K562 (cell line): ENCODE measurements at regions not wholly inside any gene's neighbourhood (a gene's known extent, or its start where the extent isn't known, plus 50 kb on each side); places are given as distances from the start of the nearest gene placed in this dataset.

Experiments
- ATAC-seq: fragments of 200-7000 bp; cut with Tn5 transposase; 3 replicates; pipeline ENCODE4 v1.9.1; 2020; ENCODE audit warnings: moderate library complexity
- BruUV-seq: library from RNA; stranded (reverse); fragments of 400-500 nt; replicated peaks from 2 replicates; lab custom pipeline; 2021; lab: Mats Ljungman, UMichigan
- CTCF ChIA-PET: fragments of 300-600 bp; formaldehyde crosslinking; extraction: SDS; loops from one replicate; lab custom pipeline; 2021; ENCODE audit warnings: low intra/inter-chr PET ratio; lab: Yijun Ruan, JAX
- POLR2A ChIA-PET: fragments of 300-600, 350-650 bp; sonication (Branson Sonifier 250); formaldehyde crosslinking; extraction: SDS; loops from one replicate; lab custom pipeline; 2021; ENCODE audit warnings: antibody characterized with exemption, inconsistent platforms; lab: Yijun Ruan, JAX
- DNase-seq, 4 experiments: peaks; one replicate each; pipeline versions ENCODE4 v3.0.0 to v3.0.0-alpha.2; 2011 to 2018; ENCODE audit warnings: low spot score in 3 of 4, mixed read lengths in 3 of 4; ENCODE audit errors: extremely low read depth in 1 of 4
- FAIRE-seq: peaks from 2 replicates; lab custom pipeline; 2011; peaks lifted over from hg19 to GRCh38; lab: Jason Lieb, UNC
- H2AFZ ChIP-seq: 2 replicates; pipeline ENCODE4 v1.6.0; 2011; ENCODE audit warnings: low read depth, low read length, control low read depth, inconsistent platforms
- H3K27ac ChIP-seq: fragments of 200-600 bp; 3 replicates; pipeline ENCODE4 v1.8.0; 2011; ENCODE audit warnings: low read depth, mild to moderate bottlenecking, control low read depth, inconsistent platforms, low read length, moderate library complexity, mixed read lengths; ENCODE audit errors: extremely low read depth
- H3K27me3 ChIP-seq, 2 experiments: fragments of 300-600 bp in 1 of 2; 2 replicates in 1 of 2; 3 replicates in 1 of 2; pipeline versions ENCODE4 v1.6.0 to v1.8.0; 2011; ENCODE audit warnings: inconsistent platforms in 2 of 2, low read length in 2 of 2, mild to moderate bottlenecking in 1 of 2, mixed read lengths in 1 of 2, moderate library complexity in 1 of 2; ENCODE audit not compliant: control insufficient read depth in 2 of 2, insufficient read depth in 2 of 2
- H3K36me3 ChIP-seq: fragments of 300-600 bp; 3 replicates; pipeline ENCODE4 v1.8.0; 2011; ENCODE audit warnings: mild to moderate bottlenecking, low read length, inconsistent platforms; ENCODE audit not compliant: control insufficient read depth, insufficient read depth
- H3K4me1 ChIP-seq, 2 experiments: fragments of 200-600 bp in 1 of 2; replicated peaks in 1 of 2; 2 replicates in 1 of 2; 3 replicates in 1 of 2; pipeline versions ENCODE4 v1.5.1 to v1.8.0; 2011; ENCODE audit warnings: inconsistent platforms in 2 of 2, low read length in 2 of 2, mild to moderate bottlenecking in 1 of 2, mixed read lengths in 1 of 2, moderate library complexity in 1 of 2; ENCODE audit not compliant: control insufficient read depth in 2 of 2, insufficient read depth in 2 of 2
- H3K4me2 ChIP-seq: 2 replicates; pipeline ENCODE4 v1.6.1; 2011; ENCODE audit warnings: low read length, control low read depth, inconsistent platforms, mixed read lengths; ENCODE audit not compliant: insufficient read depth
- H3K4me3 ChIP-seq: fragments of 200-600 bp; sonication (generic), shearing (Covaris generic); 2 replicates; pipeline ENCODE4 v1.5.1; 2016; ENCODE audit warnings: control low read depth, inconsistent platforms
- H3K79me2 ChIP-seq: fragments of 200-600 bp; 3 replicates; pipeline ENCODE4 v1.8.0; 2011; ENCODE audit warnings: low read length, inconsistent platforms; ENCODE audit not compliant: control insufficient read depth, insufficient read depth
- H3K9ac ChIP-seq, 2 experiments: 2 replicates each; pipeline versions ENCODE4 v1.6.0 to v1.6.1; 2011; ENCODE audit warnings: low read depth in 2 of 2, low read length in 2 of 2, control low read depth in 1 of 2, inconsistent platforms in 1 of 2, mild to moderate bottlenecking in 1 of 2, mixed read lengths in 1 of 2; ENCODE audit not compliant: insufficient read depth in 1 of 2
- H3K9me1 ChIP-seq: one replicate; pipeline ENCODE4 v1.6.0; 2011; ENCODE audit warnings: inconsistent platforms, mild to moderate bottlenecking, low read length, moderate library complexity; ENCODE audit not compliant: control insufficient read depth, insufficient read depth
- H3K9me3 ChIP-seq: replicated peaks from 2 replicates; pipeline ENCODE4 v1.5.1; 2011; ENCODE audit warnings: low read depth, low read length, inconsistent platforms; ENCODE audit not compliant: control insufficient read depth, insufficient read depth
- H4K20me1 ChIP-seq: replicated peaks from 2 replicates; pipeline ENCODE4 v1.6.1; 2011; ENCODE audit warnings: low read length, inconsistent platforms, mixed read lengths; ENCODE audit not compliant: control insufficient read depth, insufficient read depth
- CEBPG ChIP-seq, 3 experiments: fragments of 200-800 bp in 1 of 3; sonication (Bioruptor generic) in 1 of 3; sonication (generic) in 1 of 3; formaldehyde crosslinking in 1 of 3; IDR thresholded peaks in 2 of 3; conservative IDR thresholded peaks in 1 of 3; 2 replicates each; pipeline versions ENCODE4 v1.6.1 to v1.8.0; 2016 to 2022; ENCODE audit warnings: missing compliant biosample characterization in 2 of 3, missing genetic modification characterization in 2 of 3, mild to moderate bottlenecking in 1 of 3, missing genetic modification reagents in 1 of 3
- FOS ChIP-seq: IDR thresholded peaks from 3 replicates; pipeline ENCODE4 v1.6.1; 2011; ENCODE audit not compliant: insufficient read length; ENCODE audit errors: extremely low read depth
- HIVEP1 ChIP-seq: fragments of 250-450 bp; sonication (Bioruptor Pico); IDR thresholded peaks from 2 replicates; pipeline ENCODE4 v1.4.0; 2020; ENCODE audit warnings: mild to moderate bottlenecking
- IRF9 ChIP-seq: fragments of 450-650 bp; IDR thresholded peaks from 2 replicates; pipeline ENCODE4 v1.6.1; 2016; ENCODE audit warnings: missing biosample characterization, missing genetic modification characterization
- KAT7 ChIP-seq: sonication (generic); formaldehyde crosslinking; IDR thresholded peaks from 2 replicates; pipeline ENCODE4 v1.8.0; 2022; ENCODE audit warnings: missing genetic modification reagents, mild to moderate bottlenecking, borderline replicate concordance
- MAZ ChIP-seq, 2 experiments: fragments of 450-650 bp in 1 of 2; sonication (generic) in 1 of 2; formaldehyde crosslinking; IDR thresholded peaks in 1 of 2; conservative IDR thresholded peaks in 1 of 2; 2 replicates each; pipeline versions ENCODE4 v1.4.0 to v1.5.0; 2020; ENCODE audit warnings: mild to moderate bottlenecking in 1 of 2, missing genetic modification reagents in 1 of 2
- MTA3 ChIP-seq: fragments of 450-650 bp; formaldehyde crosslinking; IDR thresholded peaks from 2 replicates; pipeline ENCODE4 v1.6.1; 2017; ENCODE audit warnings: mild to moderate bottlenecking, borderline replicate concordance
- MXI1 ChIP-seq: IDR thresholded peaks from 2 replicates; pipeline ENCODE4 v1.6.1; 2011; ENCODE audit warnings: low read depth, mild to moderate bottlenecking, improper control_type of control experiment, low read length
- RAD51 ChIP-seq: fragments of 450-650 bp; IDR thresholded peaks from 2 replicates; pipeline ENCODE4 v1.7.1; 2016; ENCODE audit warnings: low read depth, mild to moderate bottlenecking, borderline replicate concordance
- SMARCB1 ChIP-seq: IDR thresholded peaks from 2 replicates; pipeline ENCODE4 v1.6.1; 2011; ENCODE audit warnings: improper control_type of control experiment, low read depth; ENCODE audit not compliant: insufficient read length
- STAT5B ChIP-seq: fragments of 250-450 bp; sonication (Bioruptor Pico); IDR thresholded peaks from 2 replicates; pipeline ENCODE4 v1.8.0; 2021; ENCODE audit warnings: mild to moderate bottlenecking, inconsistent platforms
- TGIF2 ChIP-seq: sonication (generic); formaldehyde crosslinking; IDR thresholded peaks from 2 replicates; pipeline ENCODE4 v1.8.1; 2022; ENCODE audit warnings: mild to moderate bottlenecking, missing genetic modification reagents, moderate library complexity
- ZC3H11A ChIP-seq: IDR thresholded peaks from 2 replicates; pipeline ENCODE4 v1.6.1; 2012; ENCODE audit warnings: low read depth, low read length, improper control_type of control experiment
- ZNF3 ChIP-seq: fragments of 250-450 bp; sonication (Bioruptor Pico); IDR thresholded peaks from 2 replicates; pipeline ENCODE4 v1.5.0; 2021; ENCODE audit warnings: mild to moderate bottlenecking, moderate library complexity
- ZNF407 ChIP-seq: fragments of 450-650 bp; IDR thresholded peaks from 2 replicates; pipeline ENCODE4 v1.6.1; 2016; ENCODE audit warnings: low read depth
- ZNF583 ChIP-seq: fragments of 250-450 bp; sonication (Bioruptor Pico); IDR thresholded peaks from 2 replicates; pipeline ENCODE4 v1.4.0; 2020
- WGBS: fragments of 100-300 bp; shearing (Covaris generic); methylation state at CpG from one replicate; pipeline ENCODE4 v1.1.6; 2016; ENCODE audit warnings: low coverage, mixed read lengths; ENCODE audit not compliant: insufficient coverage; ENCODE audit errors: missing lambda C conversion rate; 5-methylcytosine and 5-hydroxymethylcytosine counted together
- in situ Hi-C: fragments of 300-500 bp; cut with MboI; formaldehyde crosslinking; loops from 4 replicates; pipeline ENCODE4 v1.15.0; 2018; ENCODE audit warnings: inconsistent platforms, mixed read lengths
- intact Hi-C: fragments of 100-400 bp; cut with micrococcal nuclease; formaldehyde crosslinking; loops from 2 replicates; pipeline ENCODE4 v1.14.2; 2022

GRCh38 chr17:12349297-12349696 lies 316.4 kb upstream of the MYOCD start:
- FAIRE-seq (no peak), ATAC-seq (no peak), DNase-seq (no peak)
- Histone ChIP-seq H3K36me3 (no peaks in the 10 kb centered on the region), H3K9me1 (no peaks in the 10 kb centered on the region), H3K4me2 (no peak overlapping the region), H3K27me3 (no peaks in the 10 kb centered on the region), H3K27ac (no peak overlapping the region), H3K4me1 (no peaks in the 10 kb centered on the region), H2AFZ (no peak overlapping the region), H3K4me3 (no peak overlapping the region), H3K9ac (no peak overlapping the region), H3K79me2 (no peaks in the 10 kb centered on the region), H3K9me3 (no peaks in the 10 kb centered on the region), H4K20me1 (no peaks in the 10 kb centered on the region)
- intact Hi-C loops (no loop called here), in situ Hi-C loops (no loop called here)
- no TSS peak for BruUV-seq
- ChIA-PET POLR2A (interaction anchor here (0.5 kb wide), 1 partner anchor 8 kb away, joined by 3 read pairs; no protein-coding TSS in a partner anchor), CTCF (no interaction called here)
- WGBS = 0% methylated on average over 1 of the region's 1 CpG
- TF ChIP-seq RAD51 = no peak
- no peak for TF ChIP-seq MTA3
- no peak for TF ChIP-seq SMARCB1
- TF ChIP-seq STAT5B (CRISPR knock-in tag) = no peak
- no peak for TF ChIP-seq CEBPG (CRISPR knock-in tag; IDR thresholded peaks at IDR 0.05)
- no peak for TF ChIP-seq CEBPG (tag; conservative IDR thresholded peaks at IDR 0.05 in 1 of 2, IDR thresholded peaks at IDR 0.05 in 1 of 2)
- no peak for TF ChIP-seq ZC3H11A
- no peak for TF ChIP-seq KAT7 (CRISPR knock-in tag)
- TF ChIP-seq MXI1 = no peak
- no peak for TF ChIP-seq HIVEP1 (CRISPR knock-in tag)
- no peak for TF ChIP-seq TGIF2 (CRISPR knock-in tag)
- no peak for TF ChIP-seq ZNF3 (CRISPR knock-in tag)
- TF ChIP-seq MAZ (CRISPR knock-in tag; conservative IDR thresholded peaks at IDR 0.05 in 1 of 2, IDR thresholded peaks at IDR 0.05 in 1 of 2) = no peak
- no peak for TF ChIP-seq FOS
- no peak for TF ChIP-seq IRF9 (tag)
- no peak for TF ChIP-seq ZNF407
- no peak for TF ChIP-seq ZNF583
